AG08396 (cell line): ENCODE measurements at regions not wholly inside any gene's neighbourhood (a gene's known extent, or its start where the extent isn't known, plus 50 kb on each side); places are given as distances from the start of the nearest gene placed in this dataset.

Experiments
- DNase-seq: peaks from one replicate; pipeline ENCODE4 v3.0.0; 2012; ENCODE audit warnings: low spot score, mixed read lengths

- no peak for DNase-seq
Observed at GRCh38 chr20:11447371-11448100, 470.2 kb upstream of the BTBD3 start.

DNA sequence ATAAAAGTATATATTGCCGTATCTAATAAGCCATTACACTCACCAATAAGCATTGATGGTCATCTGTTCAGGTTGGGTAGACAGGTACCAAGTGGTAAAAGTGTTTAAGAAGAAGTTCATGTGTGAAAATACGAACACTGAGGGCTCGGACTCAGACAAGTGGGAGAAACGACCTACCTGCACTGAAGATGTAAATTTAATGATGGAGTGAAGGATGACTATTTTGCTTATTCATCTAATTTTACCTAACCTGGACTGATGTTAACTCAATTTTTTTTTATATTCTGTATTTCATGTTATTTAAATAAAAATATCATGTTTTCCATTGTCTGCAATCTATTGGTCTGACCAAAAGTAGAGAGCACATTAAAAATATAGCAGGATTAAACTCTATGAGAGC is 469.1 kb upstream of the BTBD3 start:
- no peak for DNase-seq

DNA sequence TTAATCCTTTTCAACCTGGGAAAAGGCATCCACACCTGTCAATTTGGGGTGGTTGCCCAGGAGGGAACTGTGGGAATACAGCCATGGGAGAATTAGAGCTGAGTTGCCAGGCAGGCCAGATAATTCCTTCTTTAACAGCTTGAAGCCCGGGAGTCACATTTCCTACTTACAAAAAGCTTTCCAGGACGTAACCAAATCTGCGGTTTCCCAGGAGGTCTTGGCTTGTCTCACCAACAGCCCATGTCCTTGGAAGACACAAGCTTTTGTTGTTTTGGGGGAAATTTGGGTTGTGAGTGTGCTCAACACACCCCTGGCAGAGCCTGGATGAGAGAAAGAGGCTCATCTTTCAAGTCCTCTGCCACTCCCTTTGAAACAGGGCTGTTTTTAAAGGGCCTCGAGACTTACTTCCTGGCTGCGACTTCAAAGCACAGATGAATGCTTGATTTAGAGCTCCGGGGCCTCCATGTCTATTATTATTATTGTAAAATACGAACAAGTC is 465.9 kb upstream of the BTBD3 start:
- DNase-seq = no peak

- no peak for DNase-seq
Observed at GRCh38 chr20:11452326-11452725, 465.4 kb upstream of the BTBD3 start.

GRCh38 chr20:11453430-11453829 is 464.3 kb upstream of the BTBD3 start:
- DNase-seq = no peak

GRCh38 chr20:11454966-11455799 is 462.5 kb upstream of the BTBD3 start:
- no peak for DNase-seq

DNA sequence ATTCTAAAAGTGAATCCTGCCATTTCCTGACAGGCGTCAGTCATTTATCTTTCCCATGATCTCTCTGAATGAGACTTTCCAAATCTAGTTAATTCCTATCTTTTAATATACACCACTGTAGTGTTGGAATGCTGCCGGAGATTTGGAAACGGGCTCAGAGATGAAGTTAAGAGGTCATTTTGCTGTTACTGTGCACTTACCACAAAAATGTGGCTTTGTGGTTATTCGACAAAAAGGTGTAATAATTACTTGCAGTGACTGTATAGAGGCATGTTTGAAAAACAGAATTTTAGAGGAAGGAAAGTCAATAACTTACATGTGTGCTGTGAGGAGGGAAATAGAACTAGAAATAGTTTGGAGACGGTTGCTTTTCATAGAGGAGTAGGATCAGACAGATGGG is 460.2 kb upstream of the BTBD3 start:
- no peak for DNase-seq

DNA sequence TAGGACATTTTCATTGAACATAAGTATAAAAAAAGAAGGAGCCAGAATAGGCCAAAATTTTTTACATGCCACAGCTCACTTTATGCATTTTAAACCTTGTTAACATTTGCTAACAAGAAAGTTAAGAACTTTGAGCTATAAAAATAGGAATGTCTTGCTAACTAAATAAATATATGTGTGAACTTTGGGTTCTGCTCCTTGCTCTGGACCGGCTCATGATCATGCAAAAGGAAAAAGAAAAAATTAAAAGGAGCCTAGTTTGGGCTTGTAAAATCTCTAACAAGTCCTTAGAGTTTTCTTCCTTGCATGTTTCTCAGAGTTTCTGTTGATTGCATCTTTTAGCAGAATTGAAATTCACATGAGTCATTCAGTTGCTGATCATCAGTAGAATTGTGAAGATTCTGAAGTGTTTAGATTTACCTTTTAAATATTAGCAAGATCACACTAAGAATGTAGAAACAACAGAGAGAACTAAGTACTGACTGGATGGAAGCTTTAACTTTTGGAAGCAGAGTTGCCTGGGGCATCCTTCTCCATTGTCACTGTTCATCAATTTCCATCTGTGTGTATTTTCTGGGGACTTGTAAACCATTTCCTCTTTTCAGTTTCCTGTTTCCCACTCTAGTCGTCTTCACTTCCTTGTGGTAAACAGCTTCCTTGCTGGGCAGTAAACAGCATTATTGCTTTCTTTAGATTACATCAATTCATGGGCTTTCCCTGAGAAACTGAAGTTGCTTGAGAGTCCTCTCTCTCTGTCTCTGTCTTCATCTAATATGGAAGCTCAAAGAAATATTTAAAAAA is 458.4 kb upstream of the BTBD3 start:
- DNase-seq = no peak

- no peak for DNase-seq
Observed at GRCh38 chr20:11467436-11467835, 450.3 kb upstream of the BTBD3 start.

GRCh38 chr20:11468880-11469279 is 448.8 kb upstream of the BTBD3 start:
- DNase-seq = no peak

GRCh38 chr20:11469795-11470435 is 447.8 kb upstream of the BTBD3 start:
- no peak for DNase-seq

- DNase-seq = no peak
Observed at GRCh38 chr20:11473983-11474382, 443.7 kb upstream of the BTBD3 start.

GRCh38 chr20:11483697-11484096 is 434.0 kb upstream of the BTBD3 start:
- DNase-seq = no peak

GRCh38 chr20:11484479-11484878 is 433.2 kb upstream of the BTBD3 start:
- DNase-seq = no peak

GRCh38 chr20:11492386-11492785 is 425.3 kb upstream of the BTBD3 start:
- no peak for DNase-seq

- DNase-seq = no peak
Observed at GRCh38 chr20:11492846-11493245, 424.8 kb upstream of the BTBD3 start.

GRCh38 chr20:11496380-11496779 is 421.3 kb upstream of the BTBD3 start:
- no peak for DNase-seq

DNA sequence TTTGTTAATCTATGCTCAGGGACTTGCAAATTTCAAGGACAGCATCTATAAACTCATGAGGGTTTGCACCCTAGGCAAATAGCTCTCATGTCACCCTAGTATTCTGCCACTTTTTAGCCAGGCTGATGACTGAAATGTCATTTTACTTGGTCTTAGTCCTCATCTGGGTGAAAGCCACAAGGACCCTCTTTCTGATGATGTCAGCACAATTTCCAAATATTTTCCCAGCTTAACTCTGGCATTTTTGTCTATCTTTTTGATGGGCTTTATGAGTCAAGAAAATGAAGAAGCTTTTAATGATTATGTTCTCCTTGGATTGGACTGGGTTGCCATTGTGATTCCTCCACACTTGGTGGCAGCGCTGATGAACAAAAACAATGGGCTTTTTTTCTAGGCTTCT is 420.1 kb upstream of the BTBD3 start:
- no peak for DNase-seq

DNA sequence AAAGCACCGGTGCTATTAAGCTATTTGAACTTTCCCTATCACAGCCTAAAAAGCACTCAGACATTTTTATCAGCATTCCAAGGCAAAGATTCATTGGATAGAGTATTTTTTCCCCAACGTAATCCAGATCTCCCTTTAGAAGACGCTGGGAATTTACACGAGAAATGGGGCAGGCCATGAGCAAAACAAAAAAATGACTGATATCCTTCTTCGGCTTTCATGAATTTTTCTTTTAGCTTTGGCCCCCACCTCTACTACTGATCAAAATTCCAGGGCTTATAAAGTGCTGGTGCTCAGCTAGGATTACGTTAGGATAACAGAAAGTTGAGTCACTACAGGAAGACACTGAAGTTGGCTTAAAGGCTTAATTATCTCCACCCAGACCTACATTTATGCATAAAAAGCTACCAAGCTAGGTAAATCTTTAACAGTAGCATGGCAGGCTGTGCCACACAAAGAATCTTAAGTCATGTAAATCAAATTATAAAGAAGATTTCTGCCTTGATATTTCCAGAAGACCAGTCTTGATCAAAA is 418.5 kb upstream of the BTBD3 start:
- no peak for DNase-seq

- no peak for DNase-seq
Observed at GRCh38 chr20:11502061-11502460, 415.6 kb upstream of the BTBD3 start.

GRCh38 chr20:11502671-11503070 is 415.0 kb upstream of the BTBD3 start:
- no peak for DNase-seq

- DNase-seq = no peak
Observed at GRCh38 chr20:11509776-11510175, 407.9 kb upstream of the BTBD3 start.
